ENCODE measurements at regions not wholly inside any gene's neighbourhood (a gene's known extent, or its start where the extent isn't known, plus 50 kb on each side); places are given as distances from the start of the nearest gene placed in this dataset.

GRCh38 chr11:128313931-128314330 lies 273.4 kb downstream of the ETS1 start:
- H3K27me3 ChIP-seq, result no peaks in the 10 kb centered on the region
- intact Hi-C loops (cut with DNase I), result no loop called here
- DNase-seq (no peak), ATAC-seq (no peak)
- peaks cover 0 to 13% of the 10 kb centered on the region in 2 donors for H3K4me1 ChIP-seq
- peaks cover 0 to 18% of the 10 kb centered on the region in 2 donors for H3K9me3 ChIP-seq
- H3K27ac ChIP-seq, result no peak overlapping the region
- no peak for TF ChIP-seq CTCF (IDR thresholded peaks at IDR 0.05)
- H3K4me3 ChIP-seq, result no peak overlapping the region
- H3K36me3 ChIP-seq, result no peaks in the 10 kb centered on the region

GRCh38 chr11:128311742-128312719 lies 275.3 kb downstream of the ETS1 start:
- no peak overlapping the region for H3K27ac ChIP-seq
- DNase-seq (no peak), ATAC-seq (no peak)
- H3K27me3 ChIP-seq, result no peaks in the 10 kb centered on the region
- no peaks in the 10 kb centered on the region for H3K36me3 ChIP-seq
- H3K9me3 ChIP-seq, result peaks cover 0 to 18% of the 10 kb centered on the region in 2 donors
- H3K4me1 ChIP-seq, result peaks cover 0 to 7% of the 10 kb centered on the region in 2 donors
- H3K4me3 ChIP-seq, result no peak overlapping the region
- intact Hi-C loops (cut with DNase I), result no loop called here
- no peak for TF ChIP-seq CTCF (IDR thresholded peaks at IDR 0.05)

- intact Hi-C loops (cut with DNase I), result no loop called here
- Histone ChIP-seq H3K27ac (no peak overlapping the region), H3K4me3 (no peak overlapping the region), H3K4me1 (no peaks in the 10 kb centered on the region), H3K36me3 (no peaks in the 10 kb centered on the region), H3K9me3 (peaks cover 0 to 18% of the 10 kb centered on the region in 2 donors), H3K27me3 (no peaks in the 10 kb centered on the region)
- no peak for TF ChIP-seq CTCF (IDR thresholded peaks at IDR 0.05)
- no peak for ATAC-seq
- DNase-seq, result no peak
Measured at GRCh38 chr11:128310676-128311445, 276.5 kb downstream of the ETS1 start.

GRCh38 chr11:128310005-128310404 lies 277.4 kb downstream of the ETS1 start:
- no peak for ATAC-seq
- intact Hi-C loops (cut with DNase I), result no loop called here
- H3K9me3 ChIP-seq, result peaks cover 0 to 13% of the 10 kb centered on the region in 2 donors
- DNase-seq, result no peak
- no peak for TF ChIP-seq CTCF (IDR thresholded peaks at IDR 0.05)
- H3K27me3 ChIP-seq, result no peaks in the 10 kb centered on the region
- H3K36me3 ChIP-seq, result no peaks in the 10 kb centered on the region
- no peak overlapping the region for H3K4me3 ChIP-seq
- no peaks in the 10 kb centered on the region for H3K4me1 ChIP-seq
- no peak overlapping the region for H3K27ac ChIP-seq

- no peak for TF ChIP-seq CTCF (IDR thresholded peaks at IDR 0.05)
Measured at GRCh38 chr11:128308794-128309193, 278.6 kb downstream of the ETS1 start.

More at GRCh38 chr11:128308794-128309193, 278.6 kb downstream of the ETS1 start:
- intact Hi-C loops (cut with DNase I), result no loop called here
- Histone ChIP-seq H3K27ac (no peak overlapping the region), H3K4me3 (no peak overlapping the region), H3K4me1 (no peaks in the 10 kb centered on the region), H3K9me3 (peaks cover 0 to 1% of the 10 kb centered on the region in 2 donors), H3K27me3 (no peaks in the 10 kb centered on the region), H3K36me3 (no peaks in the 10 kb centered on the region)
- ATAC-seq (no peak), DNase-seq (no peak)
